ENCODE measurements at regions not wholly inside any gene's neighbourhood (a gene's known extent, or its start where the extent isn't known, plus 50 kb on each side); places are given as distances from the start of the nearest gene placed in this dataset.

- TF ChIP-seq POLR2A (IDR thresholded peaks at IDR 0.05) (no peak), CTCF (IDR thresholded peaks at IDR 0.05 in 8 of 11, conservative IDR thresholded peaks at IDR 0.05 in 3 of 11) (no peak), POLR2AphosphoS5 (IDR thresholded peaks at IDR 0.05) (no peak)
These were observed 257.0 kb upstream of the LYPLAL1 start for GRCh38 chr1:218916720-218917119.
